H1 (cell line): ENCODE measurements at regions not wholly inside any gene's neighbourhood (a gene's known extent, or its start where the extent isn't known, plus 50 kb on each side); places are given as distances from the start of the nearest gene placed in this dataset.

Source experiments
- CTCF ChIA-PET: fragments of 300-600 bp; sonication (Branson Sonifier 250); formaldehyde crosslinking; loops from one replicate; lab custom pipeline; 2021; ENCODE audit not compliant: partially characterized antibody; lab: Charles Lee
- POLR2A ChIA-PET: fragments of 300-600 bp; sonication (Branson Sonifier 250); formaldehyde crosslinking; loops from one replicate; lab custom pipeline; 2021; ENCODE audit warnings: inconsistent platforms; ENCODE audit not compliant: partially characterized antibody; lab: Charles Lee
- DNase-seq, 2 experiments: peaks; one replicate each; pipeline versions ENCODE4 v3.0.0 to v3.0.0-alpha.2; 2010 to 2022; ENCODE audit warnings: low spot score in 2 of 2, low read depth in 1 of 2, mixed read lengths in 1 of 2
- FAIRE-seq: peaks from 2 replicates; lab custom pipeline; 2011; peaks lifted over from hg19 to GRCh38; lab: Jason Lieb, UNC
- H2AFZ ChIP-seq: 2 replicates; pipeline ENCODE4 v1.8.1; 2012; ENCODE audit warnings: low read length, inconsistent platforms
- H2AK5ac ChIP-seq: 2 replicates; pipeline ENCODE4 v1.6.1; 2013; ENCODE audit warnings: low read depth, low read length
- H2BK120ac ChIP-seq: replicated peaks from 2 replicates; pipeline ENCODE3; 2013; ENCODE audit warnings: low read depth, low read length, inconsistent platforms
- H2BK12ac ChIP-seq: 2 replicates; pipeline ENCODE4 v1.6.1; 2013; ENCODE audit warnings: low read depth, low read length
- H2BK15ac ChIP-seq: 2 replicates; pipeline ENCODE4 v1.6.1; 2013; ENCODE audit warnings: low read length
- H2BK20ac ChIP-seq: 2 replicates; pipeline ENCODE4 v1.6.1; 2013; ENCODE audit warnings: low read length
- H2BK5ac ChIP-seq: 2 replicates; pipeline ENCODE4 v1.6.1; 2013; ENCODE audit warnings: low read depth, low read length
- H3K14ac ChIP-seq: 2 replicates; pipeline ENCODE4 v1.6.1; 2013; ENCODE audit warnings: inconsistent platforms; ENCODE audit not compliant: insufficient read length
- H3K18ac ChIP-seq: 2 replicates; pipeline ENCODE4 v1.6.1; 2013; ENCODE audit warnings: low read length; ENCODE audit errors: extremely low read depth
- H3K23ac ChIP-seq: 2 replicates; pipeline ENCODE4 v1.6.1; 2013; ENCODE audit warnings: inconsistent platforms; ENCODE audit not compliant: insufficient read length
- H3K23me2 ChIP-seq: 2 replicates; pipeline ENCODE4 v1.6.1; 2013; ENCODE audit warnings: low read depth, low read length
- H3K27ac ChIP-seq: 2 replicates; pipeline ENCODE4 v1.6.1; 2011; ENCODE audit warnings: low read depth, low read length, inconsistent platforms
- H3K27me3 ChIP-seq, 4 experiments: replicated peaks in 1 of 4; 1 replicate in 1 of 4; 2 replicates in 3 of 4; pipeline versions ENCODE4 v1.6.1 to v1.8.1; 2011 to 2013; ENCODE audit warnings: low read length in 3 of 4, mild to moderate bottlenecking in 3 of 4, inconsistent platforms in 2 of 4, mixed read lengths in 2 of 4, moderate library complexity in 1 of 4; ENCODE audit not compliant: control insufficient read depth in 3 of 4, insufficient read depth in 3 of 4; ENCODE audit errors: extremely low read depth in 1 of 4
- H3K36me3 ChIP-seq, 4 experiments: 2 replicates each; pipeline versions ENCODE4 v1.6.1 to v1.8.1; 2011 to 2013; ENCODE audit warnings: mild to moderate bottlenecking in 4 of 4, low read length in 3 of 4, moderate library complexity in 2 of 4, control low read depth in 1 of 4, inconsistent platforms in 1 of 4; ENCODE audit not compliant: insufficient read depth in 4 of 4, control insufficient read depth in 2 of 4
- H3K4ac ChIP-seq: replicated peaks from 2 replicates; pipeline ENCODE3; 2013; ENCODE audit warnings: low read length, low read depth, mixed read lengths, inconsistent platforms; ENCODE audit not compliant: insufficient read length
- H3K4me1 ChIP-seq, 4 experiments: replicated peaks in 1 of 4; 1 replicate in 1 of 4; 2 replicates in 3 of 4; pipeline versions ENCODE4 v1.6.1 to v1.8.1; 2011 to 2013; ENCODE audit warnings: low read length in 3 of 4, inconsistent platforms in 2 of 4, mixed read lengths in 1 of 4; ENCODE audit not compliant: insufficient read depth in 4 of 4, control insufficient read depth in 3 of 4
- H3K4me2 ChIP-seq, 2 experiments: 2 replicates each; pipeline versions ENCODE4 v1.6.1 to v1.8.1; 2011 to 2013; ENCODE audit warnings: low read depth in 2 of 2, low read length in 2 of 2, control low read depth in 1 of 2, inconsistent platforms in 1 of 2, mild to moderate bottlenecking in 1 of 2; ENCODE audit not compliant: insufficient read depth in 1 of 2
- H3K4me3 ChIP-seq, 4 experiments: fragments of 200-600, 300-600 bp in 1 of 4; sonication (generic), shearing (Covaris generic), sonication (Bioruptor Twin) in 1 of 4; 2 replicates each; pipeline versions ENCODE4 v1.5.1 to v1.8.1; 2011 to 2016; ENCODE audit warnings: low read length in 4 of 4, low read depth in 3 of 4, control low read depth in 2 of 4, inconsistent platforms in 2 of 4, mild to moderate bottlenecking in 2 of 4, mixed read lengths in 1 of 4, moderate library complexity in 1 of 4; ENCODE audit not compliant: insufficient read depth in 2 of 4; ENCODE audit errors: extremely low read depth in 1 of 4
- H3K56ac ChIP-seq: replicated peaks from 2 replicates; pipeline ENCODE3; 2013; ENCODE audit warnings: low read depth, mild to moderate bottlenecking, mixed read lengths, low read length, inconsistent platforms; ENCODE audit not compliant: insufficient read length
- H3K79me1 ChIP-seq: 2 replicates; pipeline ENCODE4 v1.6.1; 2013; ENCODE audit warnings: low read depth, low read length, control low read depth
- H3K79me2 ChIP-seq, 2 experiments: 2 replicates each; pipeline versions ENCODE4 v1.6.1 to v1.8.1; 2012 to 2013; ENCODE audit warnings: low read length in 2 of 2, mild to moderate bottlenecking in 2 of 2, inconsistent platforms in 1 of 2; ENCODE audit not compliant: insufficient read depth in 2 of 2, control insufficient read depth in 1 of 2
- H3K9ac ChIP-seq, 4 experiments: replicated peaks in 1 of 4; 1 replicate in 1 of 4; 2 replicates in 3 of 4; pipeline versions ENCODE4 v1.6.1 to v1.8.1; 2011 to 2013; ENCODE audit warnings: low read depth in 3 of 4, low read length in 3 of 4, control low read depth in 2 of 4, mild to moderate bottlenecking in 2 of 4, moderate library complexity in 2 of 4, inconsistent platforms in 1 of 4; ENCODE audit errors: extremely low read depth in 1 of 4
- H3K9me3 ChIP-seq, 2 experiments: 2 replicates each; pipeline versions ENCODE4 v1.6.1 to v1.8.1; 2012 to 2013; ENCODE audit warnings: mild to moderate bottlenecking in 2 of 2, moderate library complexity in 2 of 2, control low read depth in 1 of 2, inconsistent platforms in 1 of 2, low read depth in 1 of 2, low read length in 1 of 2, mixed read lengths in 1 of 2; ENCODE audit not compliant: insufficient read depth in 2 of 2
- H4K20me1 ChIP-seq, 2 experiments: replicated peaks in 1 of 2; 2 replicates each; pipeline versions ENCODE3 to v1.8.1; 2011 to 2013; ENCODE audit warnings: inconsistent platforms in 2 of 2, low read length in 2 of 2, mild to moderate bottlenecking in 1 of 2; ENCODE audit not compliant: insufficient read depth in 2 of 2, control insufficient read depth in 1 of 2
- H4K5ac ChIP-seq: 2 replicates; pipeline ENCODE4 v1.6.1; 2013; ENCODE audit warnings: low read length, low read depth, mixed read lengths, inconsistent platforms; ENCODE audit not compliant: insufficient read length
- H4K8ac ChIP-seq: 2 replicates; pipeline ENCODE4 v1.8.0; 2013; ENCODE audit warnings: mild to moderate bottlenecking, moderate library complexity, low read length, inconsistent platforms; ENCODE audit not compliant: insufficient read depth; ENCODE audit errors: extremely low read depth
- H4K91ac ChIP-seq: replicated peaks from 2 replicates; pipeline ENCODE3; 2013; ENCODE audit warnings: low read length, mixed read lengths, inconsistent platforms; ENCODE audit not compliant: insufficient read length
- ASH2L ChIP-seq: fragments of 200-600, 300-600 bp; sonication (generic); IDR thresholded peaks from one replicate; pipeline ENCODE4 v1.7.1; 2017; ENCODE audit warnings: low read length
- BACH1 ChIP-seq: IDR thresholded peaks from 2 replicates; pipeline ENCODE4 v1.6.1; 2012; ENCODE audit warnings: low read length, improper control_type of control experiment
- BCL11A ChIP-seq, 2 experiments: IDR thresholded peaks; one replicate each; pipeline ENCODE4 v1.6.1; 2011; ENCODE audit warnings: low read depth in 2 of 2, low read length in 2 of 2, mild to moderate bottlenecking in 2 of 2
- CTBP2 ChIP-seq: IDR thresholded peaks from 2 replicates; pipeline ENCODE4 v1.7.0; 2011; ENCODE audit warnings: borderline replicate concordance, mild to moderate bottlenecking, moderate library complexity, mixed read lengths, low read length; ENCODE audit not compliant: insufficient read depth, insufficient read length
- FOSL1 ChIP-seq: IDR thresholded peaks from 2 replicates; pipeline ENCODE4 v1.6.1; 2011; ENCODE audit warnings: mild to moderate bottlenecking, low read depth, low read length, moderate library complexity; ENCODE audit not compliant: insufficient read depth
- GTF2F1 ChIP-seq: IDR thresholded peaks from 2 replicates; pipeline ENCODE4 v1.6.1; 2012; ENCODE audit warnings: low read depth, low read length, improper control_type of control experiment, borderline replicate concordance
- HDAC2 ChIP-seq, 2 experiments: fragments of 300-600 bp in 1 of 2; sonication (generic) in 1 of 2; IDR thresholded peaks; 2 replicates each; pipeline ENCODE4 v1.6.1; 2011 to 2012; ENCODE audit warnings: low read depth in 2 of 2, low read length in 2 of 2, mild to moderate bottlenecking in 2 of 2, moderate library complexity in 2 of 2, borderline replicate concordance in 1 of 2, inconsistent platforms in 1 of 2
- HDAC6 ChIP-seq: IDR thresholded peaks from one replicate; pipeline ENCODE4 v1.7.1; 2012; ENCODE audit warnings: low read depth, mild to moderate bottlenecking, inconsistent platforms, low read length, moderate library complexity
- JUN ChIP-seq: IDR thresholded peaks from 2 replicates; pipeline ENCODE4 v1.6.1; 2011; ENCODE audit warnings: low read depth, mild to moderate bottlenecking, improper control_type of control experiment, low read length
- KDM1A ChIP-seq: fragments of 200-600, 300-600 bp; sonication (generic); IDR thresholded peaks from 2 replicates; pipeline ENCODE4 v1.7.1; 2016; ENCODE audit warnings: mild to moderate bottlenecking, low read length, borderline replicate concordance
- MAX ChIP-seq: IDR thresholded peaks from 2 replicates; pipeline ENCODE4 v1.6.1; 2012; ENCODE audit warnings: inconsistent platforms
- RAD21 ChIP-seq, 2 experiments: IDR thresholded peaks in 1 of 2; conservative IDR thresholded peaks in 1 of 2; 2 replicates each; pipeline ENCODE4 v1.6.1; 2011; ENCODE audit warnings: low read depth in 2 of 2, low read length in 2 of 2, improper control_type of control experiment in 1 of 2, inconsistent platforms in 1 of 2, mild to moderate bottlenecking in 1 of 2, moderate library complexity in 1 of 2
- SP2 ChIP-seq: IDR thresholded peaks from 2 replicates; pipeline ENCODE4 v1.6.1; 2012; ENCODE audit warnings: mild to moderate bottlenecking, low read length, inconsistent platforms
- ZNF274 ChIP-seq: IDR thresholded peaks from 2 replicates; pipeline ENCODE4 v1.7.0; 2012; ENCODE audit warnings: low read length, borderline replicate concordance; ENCODE audit errors: extremely low read depth
- WGBS, 2 experiments: shearing (Covaris generic) in 1 of 2; methylation state at CpG; one replicate each; pipeline versions ENCODE4 v1.1.6 to v1.1.7; 2013 to 2015; ENCODE audit warnings: low lambda C conversion rate in 2 of 2, mixed read lengths in 2 of 2, inconsistent platforms in 1 of 2, low coverage in 1 of 2, missing lambda C conversion rate in 1 of 2; ENCODE audit not compliant: insufficient replicate concordance in 2 of 2, insufficient coverage in 1 of 2, insufficient read length in 1 of 2; ENCODE audit errors: extremely low coverage in 1 of 2, missing lambda C conversion rate in 1 of 2; 5-methylcytosine and 5-hydroxymethylcytosine counted together

GRCh38 chr21:38072489-38072888 lies 156.2 kb upstream of the KCNJ6 start:
- no peak overlapping the region for H3K14ac ChIP-seq
- WGBS, 2 experiments, result 89% methylated on average over 3 of the region's 3 CpGs; no CpG with 5 or more reads in 1 of the 2 experiments
- H2BK12ac ChIP-seq, result no peak overlapping the region
- no peak overlapping the region for H3K18ac ChIP-seq
- H4K8ac ChIP-seq, result no peak overlapping the region
- POLR2A ChIA-PET, result no interaction called here
- no peaks in the 10 kb centered on the region for H3K23me2 ChIP-seq
- no peak overlapping the region for H2BK120ac ChIP-seq
- no peak overlapping the region for H3K4ac ChIP-seq
- no peaks in the 10 kb centered on the region for H3K36me3 ChIP-seq
- CTCF ChIA-PET, result no interaction called here
- H3K27ac ChIP-seq, result no peak overlapping the region
- H3K23ac ChIP-seq, result no peak overlapping the region
- H3K79me2 ChIP-seq, result no peaks in the 10 kb centered on the region
- H2BK20ac ChIP-seq, result no peak overlapping the region
- H4K91ac ChIP-seq, result no peak overlapping the region
- H2AK5ac ChIP-seq, result no peak overlapping the region
- H3K9me3 ChIP-seq, result 0 out of 4 replicates have a peak, but pooled peaks cover 0 to 4% of the 10 kb centered on the region in 2 experiments
- no peaks in the 10 kb centered on the region; a peak in 1 of 7 replicates for H3K4me1 ChIP-seq
- H3K79me1 ChIP-seq, result no peaks in the 10 kb centered on the region
- no peak overlapping the region for H3K56ac ChIP-seq
- no peak overlapping the region for H3K4me3 ChIP-seq
- H4K5ac ChIP-seq, result no peak overlapping the region
- FAIRE-seq (no peak), DNase-seq (no peak)
- H2AFZ ChIP-seq, result no peak overlapping the region
- H2BK5ac ChIP-seq, result no peak overlapping the region
- no peak overlapping the region for H2BK15ac ChIP-seq
- H3K9ac ChIP-seq, result no peak overlapping the region
- no peaks in the 10 kb centered on the region for H4K20me1 ChIP-seq
- H3K4me2 ChIP-seq, result no peak overlapping the region
- H3K27me3 ChIP-seq, result no peaks in the 10 kb centered on the region
- no peak for TF ChIP-seq KDM1A
- TF ChIP-seq ASH2L, result no peak
- no peak for TF ChIP-seq MAX
- no peak for TF ChIP-seq GTF2F1
- TF ChIP-seq BCL11A (IDR thresholded peaks at IDR 0.05; ENCODE audit: low read depth in 2 of 2, low read length in 2 of 2), result no peak
- TF ChIP-seq ZNF274, result no peak
- no peak for TF ChIP-seq HDAC2 (IDR thresholded peaks at IDR 0.05; ENCODE audit: borderline replicate concordance in 1 of 2, low read depth in 2 of 2, low read length in 2 of 2)
- no peak for TF ChIP-seq SP2
- TF ChIP-seq BACH1, result no peak
- no peak for TF ChIP-seq FOSL1
- no peak for TF ChIP-seq CTBP2
- TF ChIP-seq JUN, result no peak
- no peak for TF ChIP-seq HDAC6
- TF ChIP-seq RAD21 (IDR thresholded peaks at IDR 0.05 in 1 of 2, conservative IDR thresholded peaks at IDR 0.05 in 1 of 2; ENCODE audit: low read depth in 2 of 2, low read length in 2 of 2), result no peak
